ENCODE measurements at regions not wholly inside any gene's neighbourhood (a gene's known extent, or its start where the extent isn't known, plus 50 kb on each side); places are given as distances from the start of the nearest gene placed in this dataset.
A peak's percentile ranks its signal among the peaks of the same experiment; 100 is the strongest.

- Histone ChIP-seq H3K9ac (replicated peaks in 1 of 4; ENCODE audit: extremely low read depth in 1 of 4, low read depth in 3 of 4, low read length in 3 of 4) (no peak overlapping the region), H3K4me1 (replicated peaks in 1 of 4; ENCODE audit: control insufficient read depth in 3 of 4, insufficient read depth in 4 of 4, low read length in 3 of 4) (no peaks in the 10 kb centered on the region), H2BK5ac (ENCODE audit: low read depth, low read length) (no peak overlapping the region), H4K91ac (replicated peaks; ENCODE audit: insufficient read length, low read length) (no peak overlapping the region), H3K27me3 (replicated peaks in 1 of 4; ENCODE audit: control insufficient read depth in 3 of 4, extremely low read depth in 1 of 4, insufficient read depth in 3 of 4, low read length in 3 of 4) (no peaks in the 10 kb centered on the region), H4K20me1 (replicated peaks in 1 of 2; ENCODE audit: control insufficient read depth in 1 of 2, insufficient read depth in 2 of 2, low read length in 2 of 2) (no peaks in the 10 kb centered on the region), H2BK12ac (ENCODE audit: low read depth, low read length) (no peak overlapping the region), H3K36me3 (ENCODE audit: control insufficient read depth in 2 of 4, insufficient read depth in 4 of 4, low read length in 3 of 4) (no peaks in the 10 kb centered on the region), H3K4ac (replicated peaks; ENCODE audit: insufficient read length, low read depth, low read length) (no peak overlapping the region), H3K14ac (ENCODE audit: insufficient read length) (no peak overlapping the region), H2BK15ac (ENCODE audit: low read length) (no peak overlapping the region), H2BK20ac (ENCODE audit: low read length) (no peak overlapping the region), H2AFZ (ENCODE audit: low read length) (no peak overlapping the region), H3K9me3 (ENCODE audit: insufficient read depth in 2 of 2, low read depth in 1 of 2, low read length in 1 of 2) (no peaks in the 10 kb centered on the region; a peak in 1 of 4 replicates), H3K23me2 (ENCODE audit: low read depth, low read length) (no peaks in the 10 kb centered on the region; the same call in 1 of the 2 replicates), H3K27ac (ENCODE audit: low read depth, low read length) (no peak overlapping the region), H3K4me3 (ENCODE audit: extremely low read depth in 1 of 4, insufficient read depth in 2 of 4, low read depth in 3 of 4, low read length in 4 of 4) (no peak overlapping the region), H3K18ac (ENCODE audit: extremely low read depth, low read length) (no peak overlapping the region), H2AK5ac (ENCODE audit: low read depth, low read length) (no peak overlapping the region), H4K5ac (ENCODE audit: insufficient read length, low read depth, low read length) (no peak overlapping the region), H3K23ac (ENCODE audit: insufficient read length) (no peak overlapping the region), H3K79me2 (ENCODE audit: control insufficient read depth in 1 of 2, insufficient read depth in 2 of 2, low read length in 2 of 2) (no peaks in the 10 kb centered on the region), H3K56ac (replicated peaks; ENCODE audit: insufficient read length, low read depth, low read length) (peak overlapping the region; percentile 3), H3K4me2 (ENCODE audit: insufficient read depth in 1 of 2, low read depth in 2 of 2, low read length in 2 of 2) (no peak overlapping the region), H2BK120ac (replicated peaks; ENCODE audit: low read depth, low read length) (no peak overlapping the region), H4K8ac (ENCODE audit: extremely low read depth, insufficient read depth, low read length) (no peak overlapping the region), H3K79me1 (ENCODE audit: low read depth, low read length) (no peaks in the 10 kb centered on the region)
- WGBS, 2 experiments (ENCODE audit: extremely low coverage in 1 of 2, insufficient coverage in 1 of 2, insufficient read length in 1 of 2, insufficient replicate concordance in 2 of 2, low coverage in 1 of 2, low lambda C conversion rate in 2 of 2, missing lambda C conversion rate in 1 of 2) = 87% methylated on average over 3 of the region's 3 CpGs; no CpG with 5 or more reads in 1 of the 2 experiments
- FAIRE-seq = no peak
- no peak for DNase-seq (ENCODE audit: low read depth in 1 of 2, low spot score in 2 of 2)
- ChIA-PET POLR2A (ENCODE audit: partially characterized antibody) (no interaction called here), CTCF (ENCODE audit: partially characterized antibody) (interaction anchor here (0.7 kb wide), 1 partner anchor 955 kb away, joined by 3 read pairs; no protein-coding TSS in a partner anchor)
- TF ChIP-seq SP4 (IDR thresholded peaks at IDR 0.05; ENCODE audit: low read length) (no peak), ATF3 (IDR thresholded peaks at IDR 0.05; ENCODE audit: insufficient read depth, low read depth, low read length) (no peak), SAP30 (IDR thresholded peaks at IDR 0.05; ENCODE audit: insufficient read depth, insufficient replicate concordance, low read length) (no peak), KDM5A (IDR thresholded peaks at IDR 0.05; ENCODE audit: low read length) (no peak), ASH2L (IDR thresholded peaks at IDR 0.05; ENCODE audit: low read length) (no peak), YY1 (IDR thresholded peaks at IDR 0.05; ENCODE audit: low read depth, low read length) (no peak), CEBPB (IDR thresholded peaks at IDR 0.05; ENCODE audit: low read depth, low read length) (no peak), TEAD4 (IDR thresholded peaks at IDR 0.05; ENCODE audit: low read depth, low read length) (no peak), SIX5 (IDR thresholded peaks at IDR 0.05; ENCODE audit: low read depth, low read length) (no peak), NANOG (IDR thresholded peaks at IDR 0.05; ENCODE audit: insufficient read depth, low read depth, low read length, poor library complexity, severe bottlenecking) (no peak)
Measured at GRCh38 chr18:51288582-51288981, 91.1 kb upstream of the MEX3C start.
